Ammon's horn (tissue), 1 donor: ENCODE measurements at regions not wholly inside any gene's neighbourhood (a gene's known extent, or its start where the extent isn't known, plus 50 kb on each side); places are given as distances from the start of the nearest gene placed in this dataset.
A peak's percentile ranks its signal among the peaks of the same experiment; 100 is the strongest.

Experiments
- DNase-seq: peaks from one replicate; pipeline ENCODE4 v3.0.0-alpha.2; 2016; ENCODE audit warnings: low spot score

DNA sequence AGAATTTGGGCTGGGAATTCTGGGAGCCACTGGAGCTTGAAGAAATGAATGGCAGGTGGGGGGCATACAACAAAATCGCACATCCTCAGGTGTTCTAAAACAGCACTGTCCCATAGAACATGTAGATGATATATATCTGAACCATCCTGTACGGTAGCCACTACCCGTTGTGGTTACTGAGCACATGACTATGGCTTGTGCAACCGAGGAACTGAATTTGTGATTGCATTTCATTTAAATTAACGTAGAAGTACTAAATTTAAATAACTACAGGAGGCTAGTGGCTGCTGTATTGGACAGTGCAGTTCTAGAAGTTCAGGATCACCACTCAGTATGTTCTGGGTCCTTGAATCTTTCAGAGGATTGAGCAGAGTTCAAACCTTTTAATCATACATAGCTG lies 172.4 kb downstream of the PHETA1 start:
- DNase-seq = no peak

DNA sequence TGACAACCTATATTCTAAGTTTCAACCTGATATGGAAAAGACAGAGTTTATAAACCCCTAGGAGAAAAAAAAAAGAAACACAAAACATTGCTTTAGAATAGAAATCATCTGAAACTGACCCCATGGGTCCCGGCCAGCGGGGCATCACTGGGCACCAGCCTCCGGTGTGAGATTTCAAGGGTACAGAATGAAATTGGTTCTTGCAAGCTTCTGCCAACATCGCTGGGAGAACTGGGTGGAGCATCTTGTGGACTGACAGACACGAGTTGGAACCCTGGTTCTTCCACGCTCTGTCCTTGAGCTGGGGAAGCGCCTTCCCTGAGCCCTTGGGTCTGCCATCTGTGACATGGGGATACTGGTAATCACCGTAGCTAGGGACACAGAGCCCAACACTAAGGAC lies 173.6 kb downstream of the PHETA1 start:
- DNase-seq = no peak

DNA sequence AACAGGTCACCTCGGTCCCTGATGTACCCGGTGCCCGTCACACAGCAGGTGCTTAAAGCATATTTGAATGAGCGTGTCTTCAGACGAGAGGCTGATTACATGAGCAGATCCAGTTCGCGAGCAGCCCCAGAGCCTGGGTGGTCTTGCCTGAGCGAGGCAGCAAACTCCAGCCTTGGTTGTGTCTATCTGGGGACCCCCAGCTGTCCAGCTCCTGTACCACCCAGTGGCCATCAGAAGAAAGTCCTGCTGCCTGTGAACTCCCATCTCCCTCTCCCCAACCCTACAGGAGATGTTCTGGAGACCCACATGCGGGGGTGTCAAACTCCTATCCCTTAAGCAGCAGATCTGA lies 174.2 kb downstream of the PHETA1 start:
- DNase-seq = no peak

- no peak for DNase-seq
Measured at GRCh38 chr12:111193977-111194702, 174.8 kb downstream of the PHETA1 start.

DNA sequence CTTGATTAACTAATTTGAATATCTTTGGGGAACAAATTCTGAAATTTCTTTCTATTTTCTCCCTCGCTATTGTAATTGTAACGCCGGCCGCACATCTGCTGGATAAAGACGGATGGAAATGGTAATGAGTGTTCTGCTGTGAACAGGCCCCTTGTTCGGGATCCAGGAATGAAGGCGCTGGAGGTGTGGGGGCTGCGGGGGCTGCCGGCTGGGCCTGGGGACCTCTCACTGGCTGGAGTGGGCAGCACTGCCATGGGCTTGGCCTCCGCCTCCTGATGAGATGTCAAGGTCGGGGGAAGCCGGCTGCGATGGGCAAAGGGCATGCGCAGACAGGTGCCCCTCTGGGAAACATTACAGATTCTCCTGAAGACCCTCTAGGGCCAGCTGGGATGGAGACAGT lies 175.4 kb downstream of the PHETA1 start:
- DNase-seq = peak; percentile 29

- DNase-seq = no peak
Measured at GRCh38 chr12:111193067-111193466, 175.8 kb downstream of the PHETA1 start.

GRCh38 chr12:111192647-111193046 lies 176.2 kb downstream of the PHETA1 start:
- DNase-seq = no peak

GRCh38 chr12:111190741-111191526 lies 178.0 kb downstream of the PHETA1 start:
- DNase-seq = no peak

DNA sequence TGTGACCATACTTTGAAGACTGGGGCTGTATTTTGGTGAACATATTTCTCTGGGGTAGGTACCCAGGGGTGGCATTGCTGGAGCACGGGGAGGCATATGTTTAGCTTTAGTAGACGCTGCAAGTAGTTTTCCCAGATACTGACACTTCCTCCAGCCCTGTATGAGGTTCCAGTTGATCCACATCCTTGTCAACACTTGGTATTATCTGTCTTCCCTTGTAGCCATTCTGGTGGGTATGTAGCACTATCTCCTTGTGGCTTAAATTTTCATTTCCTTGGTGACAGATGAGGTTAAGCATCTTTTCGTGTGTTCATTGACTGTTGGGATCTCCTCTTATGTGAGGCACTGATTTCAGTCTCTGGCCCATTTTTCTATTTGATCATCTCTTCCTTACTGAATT lies 179.1 kb downstream of the PHETA1 start:
- no peak for DNase-seq

- no peak for DNase-seq
Measured at GRCh38 chr12:111188436-111188835, 180.5 kb downstream of the PHETA1 start.

- DNase-seq = no peak
Measured at GRCh38 chr12:111186347-111186746, 182.5 kb downstream of the PHETA1 start.

DNA sequence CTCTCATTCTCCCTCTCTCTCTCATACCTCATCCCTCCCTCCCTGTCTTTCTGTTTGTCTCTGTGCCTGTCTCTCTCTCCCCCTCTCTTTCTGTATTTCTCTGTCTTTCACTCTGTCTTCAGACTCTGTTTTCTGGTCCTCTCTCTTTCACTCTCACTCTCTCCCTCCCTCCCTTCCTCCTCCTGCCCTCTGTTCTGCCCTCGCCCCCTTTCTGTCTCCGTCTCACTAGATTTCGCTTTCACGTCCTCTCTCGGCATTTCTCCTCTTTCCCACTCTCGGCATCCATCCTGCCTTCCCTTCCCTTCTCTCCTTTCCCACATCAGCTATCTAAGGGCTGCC lies 183.0 kb downstream of the PHETA1 start:
- no peak for DNase-seq

DNA sequence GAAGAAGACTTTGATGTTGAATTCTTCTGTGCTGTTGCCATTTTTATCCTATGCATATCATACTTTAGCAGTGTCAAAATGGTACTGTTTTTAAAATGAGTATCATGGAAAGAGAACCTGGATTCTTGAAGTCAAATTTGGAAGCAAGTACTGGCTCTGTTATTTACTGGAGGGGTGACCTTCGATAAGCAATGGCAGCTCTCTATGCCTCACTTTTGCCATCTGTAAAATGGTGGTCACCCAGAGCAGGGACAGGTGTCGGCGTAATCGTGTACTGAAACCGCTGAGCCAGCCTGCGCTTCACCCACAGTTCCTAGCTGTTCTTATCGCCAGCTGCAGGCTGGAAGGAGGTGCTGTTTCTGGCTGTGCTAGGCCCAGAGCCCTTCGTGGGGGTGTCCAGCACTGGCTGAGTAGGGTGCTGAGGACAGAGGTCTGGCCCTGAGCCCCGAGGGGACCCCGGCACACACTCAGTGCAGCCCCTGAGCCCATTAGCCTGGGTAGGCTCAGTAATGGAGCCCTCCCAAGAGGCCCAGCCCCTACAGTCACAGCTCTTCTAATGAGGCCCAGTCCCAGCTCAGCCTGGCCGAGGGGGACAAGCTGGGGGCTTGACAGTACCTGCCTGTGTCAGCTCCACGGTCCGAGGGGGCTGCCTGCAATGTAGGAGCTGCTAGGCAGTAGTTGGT lies 183.5 kb downstream of the PHETA1 start:
- no peak for DNase-seq

DNA sequence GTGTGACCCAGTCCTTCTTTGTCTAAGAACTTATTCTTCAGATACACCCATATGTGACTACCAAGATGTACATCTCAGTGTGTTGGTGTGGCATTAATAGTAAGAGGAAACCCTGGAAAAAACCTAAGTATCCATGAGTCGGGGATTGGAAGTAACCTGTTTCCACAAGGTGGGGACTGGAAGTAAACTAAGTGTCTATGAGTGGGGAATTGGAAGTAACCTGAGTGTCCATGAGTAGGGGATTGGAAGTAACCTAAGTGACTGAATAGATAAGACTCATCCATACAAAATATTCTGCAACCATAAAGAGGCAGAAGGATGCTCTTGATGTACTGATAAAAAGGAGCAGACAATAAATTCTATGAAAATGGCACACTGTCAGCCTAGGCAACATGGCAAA lies 184.7 kb downstream of the PHETA1 start:
- no peak for DNase-seq

- no peak for DNase-seq
Measured at GRCh38 chr12:111183094-111183493, 185.8 kb downstream of the PHETA1 start.

- no peak for DNase-seq
Measured at GRCh38 chr12:111182382-111182781, 186.5 kb downstream of the PHETA1 start.

DNA sequence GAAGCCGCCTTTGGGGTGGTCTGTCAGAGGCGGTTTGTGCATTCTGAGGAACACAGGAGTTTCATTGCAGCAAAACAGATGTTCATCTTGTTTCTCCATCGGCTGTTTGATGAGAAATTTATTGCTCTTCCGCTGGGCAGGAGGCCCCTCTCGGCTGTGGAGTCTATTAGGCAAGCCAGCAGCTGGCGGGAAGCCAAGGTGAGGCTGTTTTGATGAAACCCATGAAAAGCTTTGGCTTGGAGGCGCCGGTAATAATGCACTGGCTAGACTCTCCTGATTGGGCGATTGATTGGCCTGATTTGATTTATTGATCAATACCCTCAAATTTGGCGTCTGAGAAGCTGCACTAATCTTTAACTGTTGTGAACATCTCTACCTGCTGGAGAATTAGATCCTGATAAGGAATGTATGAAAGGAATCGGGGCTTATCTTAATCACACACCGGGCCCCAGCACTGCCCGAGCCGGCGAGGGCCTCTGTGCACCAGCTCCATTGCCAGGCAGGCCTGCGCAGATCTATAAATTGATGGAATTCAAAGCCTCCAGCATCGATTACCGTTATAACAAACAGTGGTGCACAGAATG lies 187.7 kb downstream of the PHETA1 start:
- peak; percentile 70 for DNase-seq

DNA sequence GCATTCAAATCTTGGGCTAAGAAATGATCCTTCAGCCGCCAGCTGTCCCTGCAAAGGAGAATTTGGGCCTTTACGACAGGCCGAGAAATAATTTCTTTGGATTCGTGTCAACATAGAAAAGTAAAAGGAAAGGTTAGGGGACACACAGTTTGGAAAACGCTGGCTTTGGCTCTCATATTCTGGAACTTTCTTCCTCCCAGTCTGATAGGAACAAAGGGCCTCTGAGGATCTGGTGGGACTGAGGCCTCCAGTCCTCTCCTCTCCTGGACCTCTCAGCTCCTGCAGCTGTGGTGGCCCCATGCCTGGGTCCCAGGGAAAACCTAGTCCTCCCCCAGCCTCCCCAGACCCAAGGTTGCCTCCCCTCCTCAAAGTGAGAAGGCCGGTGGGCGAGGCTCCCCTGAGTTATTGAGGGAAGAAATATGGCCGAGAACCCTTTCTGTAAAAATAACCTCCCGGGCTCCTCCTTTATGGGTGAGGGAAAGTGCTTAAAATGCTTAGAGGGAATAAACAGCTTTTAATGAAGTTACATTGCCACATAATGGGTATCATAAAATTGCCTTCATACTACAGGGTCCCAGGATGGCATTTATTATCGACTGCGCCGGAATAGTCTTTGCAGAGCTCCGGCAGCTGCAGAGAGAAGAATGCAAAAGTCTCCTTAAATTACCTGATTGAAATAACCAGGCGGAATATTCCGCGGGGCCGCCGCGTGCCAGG lies 188.3 kb downstream of the PHETA1 start:
- no peak for DNase-seq

GRCh38 chr12:111178181-111179081 lies 190.5 kb downstream of the PHETA1 start:
- no peak for DNase-seq

GRCh38 chr12:111175396-111176094 lies 193.3 kb downstream of the PHETA1 start:
- DNase-seq = no peak

GRCh38 chr12:111174961-111175345 lies 193.9 kb downstream of the PHETA1 start:
- no peak for DNase-seq
